HG03432 (cell line): ENCODE measurements at regions not wholly inside any gene's neighbourhood (a gene's known extent, or its start where the extent isn't known, plus 50 kb on each side); places are given as distances from the start of the nearest gene placed in this dataset.

ENCODE experiments used
- ATAC-seq: cut with Tn5 transposase; IDR thresholded peaks from one replicate; pipeline ENCODE4 v1.9.1; 2021; ENCODE audit warnings: mild to moderate bottlenecking, moderate library complexity; ENCODE audit not compliant: unreplicated experiment

- no peak for ATAC-seq
Observed at GRCh38 chr11:16685914-16686313, 52.5 kb upstream of the C11orf58 start.

- ATAC-seq: no peak
Observed at GRCh38 chr11:16678466-16679116, 59.9 kb upstream of the C11orf58 start.

DNA sequence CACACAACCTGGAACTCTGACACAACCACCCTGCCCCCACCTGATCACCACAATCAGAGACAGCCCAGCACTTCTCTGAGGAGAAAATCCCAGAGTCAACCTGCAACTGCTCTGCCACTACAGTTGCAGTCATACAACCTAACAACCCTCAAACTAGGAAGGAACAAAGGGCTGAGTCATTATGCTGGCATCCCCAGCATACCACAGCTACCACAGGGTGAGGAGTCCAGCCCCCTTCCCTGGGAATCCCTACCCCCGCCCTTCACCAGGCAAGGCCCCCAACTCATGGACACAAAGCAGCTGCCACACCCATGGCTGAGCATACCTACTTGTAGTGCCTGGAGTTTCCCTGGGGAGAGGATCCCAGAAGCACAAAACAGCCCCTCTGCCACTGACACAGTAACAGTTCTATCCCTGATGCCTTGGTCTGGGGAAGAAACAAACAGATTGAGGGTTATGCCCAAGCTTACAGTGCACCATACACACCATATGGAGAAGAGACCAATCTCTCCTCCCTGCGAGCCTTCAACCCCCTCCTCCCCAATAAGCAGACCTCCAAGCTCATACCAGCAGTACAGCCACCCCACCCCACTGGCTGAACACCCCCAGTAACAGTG, 68.5 kb upstream of the C11orf58 start:
- no peak for ATAC-seq

- ATAC-seq: peak; percentile 68
Observed at GRCh38 chr11:16632295-16633200, 105.9 kb upstream of the C11orf58 start.

GRCh38 chr11:16630651-16631050, 107.8 kb upstream of the C11orf58 start:
- ATAC-seq: no peak

GRCh38 chr11:16618431-16618830, 120.0 kb upstream of the C11orf58 start:
- ATAC-seq: no peak

- ATAC-seq: no peak
Observed at GRCh38 chr11:16615480-16615879, 123.0 kb upstream of the C11orf58 start.

DNA sequence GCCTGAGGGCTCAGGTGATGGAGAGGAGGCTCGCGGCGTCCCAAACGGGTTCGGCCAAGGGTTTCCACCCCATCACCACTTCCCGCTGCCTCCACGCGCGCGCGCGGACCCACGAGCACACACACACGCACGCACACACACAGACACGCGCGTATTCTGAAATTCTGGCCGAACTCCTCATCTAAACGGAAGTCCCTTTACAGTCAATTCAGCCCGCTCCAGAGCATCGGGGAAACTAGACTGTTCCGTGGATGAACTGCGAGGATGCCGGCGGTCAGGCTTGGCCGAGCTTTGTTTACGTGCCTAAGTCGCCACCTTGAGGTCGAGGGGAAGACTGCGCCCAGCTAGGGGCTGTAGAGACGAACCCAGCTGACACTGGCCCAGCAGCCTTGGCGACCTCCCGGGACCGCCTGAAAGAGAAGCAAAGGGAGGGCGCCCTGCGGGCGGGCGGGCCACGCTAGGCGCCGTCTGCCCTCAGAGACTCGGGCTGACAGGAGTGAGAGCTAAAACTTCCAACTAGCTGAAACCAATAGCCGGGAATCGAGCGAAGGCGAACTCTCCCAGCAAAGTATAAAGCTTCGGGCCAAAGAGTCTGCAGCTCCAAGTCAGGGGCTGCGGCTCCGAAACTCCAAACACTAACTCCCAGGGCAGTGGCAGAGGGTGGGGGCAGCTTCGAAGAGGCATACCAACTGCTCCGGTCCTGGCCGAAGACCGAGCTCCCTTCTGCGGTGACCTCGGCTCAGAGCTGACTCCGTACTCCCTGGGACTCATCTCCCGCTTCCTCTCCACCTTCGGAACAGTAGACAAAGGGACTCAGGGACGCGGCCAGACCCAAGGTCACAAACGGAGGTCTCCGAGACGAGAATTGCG, 124.7 kb upstream of the C11orf58 start:
- peak; percentile 99 for ATAC-seq

DNA sequence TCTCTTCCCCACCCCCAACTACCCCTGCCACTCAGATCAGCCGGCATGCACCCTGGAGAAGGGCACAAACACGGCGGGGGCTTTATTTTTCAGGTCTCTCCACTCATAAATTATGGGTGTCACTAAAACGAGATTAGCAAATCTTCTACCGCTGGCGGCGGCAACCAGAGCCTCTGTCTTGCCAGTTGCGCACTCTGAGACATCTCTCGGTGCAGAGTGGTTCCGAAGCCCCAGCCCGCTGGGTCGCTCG, 125.3 kb upstream of the C11orf58 start:
- ATAC-seq: no peak

- ATAC-seq: no peak
Observed at GRCh38 chr11:16612566-16613261, 125.7 kb upstream of the C11orf58 start.

DNA sequence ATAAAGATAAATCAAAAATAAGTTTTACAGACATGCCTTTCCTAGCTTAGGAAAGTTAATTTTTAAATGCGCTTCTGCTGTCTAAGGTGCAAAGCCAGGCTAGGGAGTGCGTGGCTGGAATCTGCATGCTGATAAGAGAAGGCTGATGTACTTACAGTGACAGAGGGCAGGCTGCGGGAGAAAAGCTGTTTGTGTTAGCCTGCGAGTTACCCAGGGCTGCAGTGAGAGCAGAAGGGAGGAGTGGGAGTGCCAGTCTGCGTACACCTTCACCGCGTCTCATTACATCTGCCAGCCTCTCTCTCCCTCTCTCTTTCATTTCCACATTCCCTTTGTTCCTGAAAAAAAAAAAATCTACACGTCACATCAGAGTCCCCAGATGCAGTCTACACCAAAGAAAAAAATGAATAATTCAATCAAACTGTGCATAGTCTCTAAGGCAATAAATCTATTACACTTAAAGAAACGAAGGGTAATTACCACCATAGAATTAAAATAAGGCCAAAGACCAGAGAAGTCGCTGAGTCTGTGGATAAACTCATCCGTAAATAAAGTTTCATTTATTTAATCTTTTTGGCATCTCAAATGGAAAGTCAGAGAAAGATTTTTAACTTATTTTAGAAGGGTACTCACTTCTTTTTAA, 126.4 kb upstream of the C11orf58 start:
- no peak for ATAC-seq

GRCh38 chr11:16611401-16611921, 127.0 kb upstream of the C11orf58 start:
- no peak for ATAC-seq

DNA sequence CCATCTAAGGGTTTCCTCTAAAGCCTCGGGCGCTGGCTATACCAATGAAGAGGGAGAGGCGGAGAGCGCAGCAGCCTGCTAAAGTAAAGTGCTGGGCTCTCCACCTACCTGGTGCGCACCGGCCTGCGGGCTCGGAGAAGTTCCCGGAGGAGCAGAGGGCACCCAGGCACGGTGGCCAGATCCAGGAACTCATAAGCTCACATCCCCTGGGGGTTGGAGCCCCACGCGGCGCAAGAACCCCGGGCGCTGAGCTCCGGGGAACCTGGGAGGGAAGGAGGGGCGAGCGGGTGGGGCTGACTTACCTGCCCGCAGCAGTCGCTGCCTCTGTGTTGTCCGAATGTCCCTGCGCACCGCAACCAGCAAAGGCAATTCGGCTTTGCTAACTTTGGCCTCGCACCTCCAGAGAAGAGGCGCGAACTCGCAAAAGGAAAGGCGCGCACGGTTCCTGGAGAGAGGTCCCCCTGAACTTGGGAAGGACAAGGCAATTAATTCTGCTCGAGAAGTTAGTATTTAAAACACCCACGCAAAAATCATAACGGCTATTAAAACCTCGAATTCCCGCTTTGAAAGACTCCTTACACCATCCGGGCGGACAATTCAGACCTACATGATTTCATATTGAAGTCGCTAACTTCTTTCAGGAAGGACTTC, 127.6 kb upstream of the C11orf58 start:
- no peak for ATAC-seq

DNA sequence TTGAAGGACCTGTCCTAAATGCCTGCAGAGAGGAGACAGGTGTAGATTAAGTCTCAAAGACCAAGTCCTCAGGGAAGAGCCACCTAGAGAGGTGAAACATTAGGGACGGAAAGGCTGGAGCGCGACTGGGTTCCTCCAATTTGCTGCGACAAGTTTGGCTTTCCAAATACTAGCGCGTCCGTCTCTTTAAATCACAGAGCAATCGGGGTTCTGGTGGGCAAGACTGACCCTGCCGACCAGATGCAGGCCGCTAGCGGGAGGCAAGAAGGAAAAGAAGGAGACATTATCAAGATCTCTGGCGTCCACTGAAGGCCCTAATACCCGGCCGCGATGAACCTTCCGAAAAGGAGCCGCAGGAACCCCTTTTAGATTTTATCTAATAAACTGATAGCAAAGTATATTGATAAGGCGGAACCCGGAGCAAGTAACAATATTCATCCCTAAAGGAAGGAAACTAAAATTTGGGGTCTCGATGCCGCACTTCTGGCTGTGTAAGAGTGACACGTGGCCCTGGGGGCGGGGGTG, 128.2 kb upstream of the C11orf58 start:
- no peak for ATAC-seq

DNA sequence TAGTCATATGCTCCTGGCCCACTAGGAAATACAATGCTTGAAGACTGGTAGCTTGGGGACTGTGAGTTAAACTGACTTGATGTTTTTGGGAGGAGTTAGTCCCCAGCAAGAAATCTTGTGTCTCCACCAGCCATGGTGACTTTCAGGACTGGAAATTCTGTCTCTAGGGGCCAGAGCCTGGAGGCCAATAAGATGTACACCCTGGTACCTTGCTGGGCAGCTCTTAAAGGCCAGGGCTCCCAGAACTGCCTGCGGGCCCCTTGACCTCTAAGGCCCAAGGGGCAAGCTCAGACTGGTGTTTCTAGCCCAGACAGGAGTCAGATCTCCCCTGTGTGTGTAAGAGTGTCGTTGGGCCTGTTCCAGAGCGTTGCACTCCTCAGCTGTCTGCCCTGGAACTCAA, 128.7 kb upstream of the C11orf58 start:
- no peak for ATAC-seq

DNA sequence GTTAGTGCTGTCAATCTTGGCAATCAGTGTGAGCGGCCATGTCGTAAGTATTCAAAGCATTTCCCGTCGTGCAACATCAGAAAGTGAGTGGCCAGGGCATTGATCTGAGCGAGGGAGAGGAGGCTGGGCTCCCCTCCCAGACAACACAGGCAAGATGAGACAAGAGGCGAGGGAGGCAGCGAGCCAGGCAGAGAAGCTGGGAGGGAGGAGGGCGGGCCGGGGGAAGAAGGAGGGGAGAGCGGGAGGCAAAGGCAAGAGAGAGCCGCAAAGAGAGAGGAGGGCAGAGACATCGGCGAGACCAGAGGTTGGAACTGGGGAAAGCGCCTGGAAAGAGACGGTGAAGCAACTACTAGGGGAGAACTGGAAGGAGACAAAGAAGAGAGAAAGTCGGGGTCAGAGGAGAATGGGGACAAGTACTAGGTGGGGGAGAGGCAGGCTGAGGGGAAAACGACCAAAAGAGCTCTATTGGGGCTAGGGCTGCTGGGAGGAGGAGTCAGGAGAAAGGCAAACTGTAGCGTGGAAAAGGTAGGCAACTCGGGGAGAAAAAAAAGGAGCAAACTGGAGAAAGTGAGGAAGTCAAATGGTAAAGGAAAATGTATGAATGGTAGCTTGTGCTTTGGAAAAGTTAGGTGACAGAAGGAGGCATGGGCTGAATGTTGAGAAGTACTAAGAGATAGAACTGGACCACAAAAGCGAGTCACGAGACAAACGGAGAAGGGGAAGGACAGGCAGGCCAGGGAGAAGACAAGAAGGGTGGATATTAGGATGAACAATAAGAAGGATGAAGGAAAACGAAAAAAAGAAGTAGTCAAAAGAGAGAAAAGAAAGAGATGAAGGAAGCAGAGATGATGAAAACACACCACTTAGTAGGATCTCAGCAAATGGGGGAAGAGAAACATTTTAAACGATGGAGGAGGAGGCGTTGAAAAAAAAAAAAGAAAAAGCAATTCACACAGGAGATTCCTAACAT, 130.5 kb upstream of the C11orf58 start:
- no peak for ATAC-seq

DNA sequence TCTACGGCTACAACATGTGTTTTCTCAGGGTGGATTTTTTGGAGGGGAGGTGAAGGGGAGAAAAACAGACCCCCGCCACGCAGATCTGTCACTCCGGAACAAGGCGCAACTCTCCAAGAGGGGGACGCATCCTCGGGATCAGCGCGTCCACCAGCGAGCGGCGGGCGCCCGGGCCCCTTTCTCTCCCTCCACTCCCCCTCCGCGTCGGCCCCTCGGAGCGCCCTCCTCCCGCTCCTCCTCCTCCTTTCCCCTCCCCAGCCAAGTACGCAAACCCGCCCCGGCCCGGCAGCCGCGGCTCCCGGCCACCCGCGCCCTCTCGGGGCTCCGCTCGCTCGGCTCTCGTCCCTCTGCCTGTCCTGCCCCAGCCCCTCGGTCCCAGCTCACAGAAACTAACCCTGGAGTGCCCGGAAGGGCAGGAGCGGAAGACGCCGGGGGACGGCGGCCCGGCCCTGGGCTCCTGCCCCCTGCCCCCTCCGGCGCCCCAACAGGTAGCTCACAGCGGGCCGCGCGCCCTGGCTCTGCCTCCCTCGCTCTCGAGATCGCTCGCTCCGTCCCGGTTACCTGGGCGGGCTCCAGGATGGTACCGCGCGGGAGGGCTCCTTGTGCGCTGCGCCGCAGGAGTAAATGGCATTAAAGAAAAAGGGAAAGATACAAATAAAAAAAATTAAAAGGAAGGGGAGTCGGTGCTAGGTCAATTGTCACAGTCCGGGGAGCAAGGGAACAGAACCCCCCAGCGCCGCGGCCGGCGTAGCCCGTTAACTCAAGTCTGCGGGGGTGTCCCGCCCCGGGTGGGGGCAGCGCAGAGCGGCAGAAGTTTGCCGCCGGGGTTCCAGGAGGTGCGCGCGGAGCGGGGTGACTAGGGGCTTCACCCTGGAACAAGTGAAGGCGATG, 131.4 kb upstream of the C11orf58 start:
- no peak for ATAC-seq
